ENCODE measurements at regions not wholly inside any gene's neighbourhood (a gene's known extent, or its start where the extent isn't known, plus 50 kb on each side); places are given as distances from the start of the nearest gene placed in this dataset.

DNA sequence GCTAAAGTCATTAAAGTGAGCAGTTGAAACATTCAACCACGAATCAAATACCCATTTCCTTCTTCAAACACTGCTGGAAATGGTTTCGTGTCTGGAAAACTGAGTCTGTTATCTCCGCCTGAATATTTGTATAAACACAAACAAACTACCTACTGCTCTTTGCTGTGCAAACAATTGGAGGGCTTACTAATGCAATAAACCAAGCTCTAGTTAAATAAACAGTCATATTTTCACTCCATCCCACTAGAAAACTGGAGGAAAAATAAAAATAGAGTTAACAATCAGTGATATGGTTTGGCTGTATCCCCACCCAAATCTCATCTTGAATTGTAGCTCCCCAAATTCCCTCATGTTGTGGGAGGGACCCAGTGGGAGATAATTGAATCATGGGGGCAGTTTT lies 397.6 kb downstream of the RASEF start:
- H3K27me3 Mint-ChIP-seq (ENCODE audit: unreplicated experiment) = no peaks in the 10 kb centered on the region
- no peak for DNase-seq (ENCODE audit: low spot score)
- H3K36me3 Mint-ChIP-seq (ENCODE audit: low read depth, unreplicated experiment) = no peaks in the 10 kb centered on the region
- H3K27ac Mint-ChIP-seq (ENCODE audit: unreplicated experiment) = no peak overlapping the region
- no peaks in the 10 kb centered on the region for H3K9me3 Mint-ChIP-seq (ENCODE audit: unreplicated experiment)
- no peaks in the 10 kb centered on the region for H3K4me1 Mint-ChIP-seq (ENCODE audit: unreplicated experiment)
- TF ChIP-seq, protein P1, sequence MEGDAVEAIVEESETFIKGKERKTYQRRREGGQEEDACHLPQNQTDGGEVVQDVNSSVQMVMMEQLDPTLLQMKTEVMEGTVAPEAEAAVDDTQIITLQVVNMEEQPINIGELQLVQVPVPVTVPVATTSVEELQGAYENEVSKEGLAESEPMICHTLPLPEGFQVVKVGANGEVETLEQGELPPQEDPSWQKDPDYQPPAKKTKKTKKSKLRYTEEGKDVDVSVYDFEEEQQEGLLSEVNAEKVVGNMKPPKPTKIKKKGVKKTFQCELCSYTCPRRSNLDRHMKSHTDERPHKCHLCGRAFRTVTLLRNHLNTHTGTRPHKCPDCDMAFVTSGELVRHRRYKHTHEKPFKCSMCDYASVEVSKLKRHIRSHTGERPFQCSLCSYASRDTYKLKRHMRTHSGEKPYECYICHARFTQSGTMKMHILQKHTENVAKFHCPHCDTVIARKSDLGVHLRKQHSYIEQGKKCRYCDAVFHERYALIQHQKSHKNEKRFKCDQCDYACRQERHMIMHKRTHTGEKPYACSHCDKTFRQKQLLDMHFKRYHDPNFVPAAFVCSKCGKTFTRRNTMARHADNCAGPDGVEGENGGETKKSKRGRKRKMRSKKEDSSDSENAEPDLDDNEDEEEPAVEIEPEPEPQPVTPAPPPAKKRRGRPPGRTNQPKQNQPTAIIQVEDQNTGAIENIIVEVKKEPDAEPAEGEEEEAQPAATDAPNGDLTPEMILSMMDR (IDR thresholded peaks at IDR 0.05; ENCODE audit: unreplicated experiment) = no peak
- no peak overlapping the region for H3K4me3 Mint-ChIP-seq (ENCODE audit: unreplicated experiment)

DNA sequence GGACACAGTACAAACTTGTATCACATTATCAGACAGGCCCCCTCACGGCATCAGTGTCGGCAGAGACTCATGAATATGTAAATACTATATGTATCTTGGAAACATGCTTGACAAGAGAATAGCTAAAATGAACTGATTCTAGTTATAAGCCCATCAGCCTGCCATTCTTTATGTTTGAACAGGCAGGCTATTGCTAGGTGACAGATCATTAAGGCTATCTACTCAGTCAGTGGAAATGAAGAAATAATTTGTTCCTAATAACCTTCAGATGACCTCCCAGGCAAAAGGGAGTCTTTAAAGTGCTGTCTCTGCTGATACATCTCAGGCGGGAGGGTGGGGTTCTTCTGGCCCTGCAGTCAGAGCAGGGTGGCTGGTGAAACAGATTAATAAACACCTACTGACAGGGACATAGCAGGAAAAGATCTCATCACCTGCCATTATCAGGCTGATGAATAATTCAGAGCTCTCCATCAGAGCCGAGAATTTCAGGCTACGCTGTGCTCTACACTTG lies 394.2 kb downstream of the RASEF start:
- no peak overlapping the region for H3K4me3 Mint-ChIP-seq (ENCODE audit: unreplicated experiment)
- no peaks in the 10 kb centered on the region for H3K9me3 Mint-ChIP-seq (ENCODE audit: unreplicated experiment)
- no peak for DNase-seq (ENCODE audit: low spot score)
- no peak overlapping the region for H3K27ac Mint-ChIP-seq (ENCODE audit: unreplicated experiment)
- no peaks in the 10 kb centered on the region for H3K36me3 Mint-ChIP-seq (ENCODE audit: low read depth, unreplicated experiment)
- H3K4me1 Mint-ChIP-seq (ENCODE audit: unreplicated experiment) = no peaks in the 10 kb centered on the region
- TF ChIP-seq, protein P1 (IDR thresholded peaks at IDR 0.05; ENCODE audit: unreplicated experiment) = no peak
- no peaks in the 10 kb centered on the region for H3K27me3 Mint-ChIP-seq (ENCODE audit: unreplicated experiment)

DNA sequence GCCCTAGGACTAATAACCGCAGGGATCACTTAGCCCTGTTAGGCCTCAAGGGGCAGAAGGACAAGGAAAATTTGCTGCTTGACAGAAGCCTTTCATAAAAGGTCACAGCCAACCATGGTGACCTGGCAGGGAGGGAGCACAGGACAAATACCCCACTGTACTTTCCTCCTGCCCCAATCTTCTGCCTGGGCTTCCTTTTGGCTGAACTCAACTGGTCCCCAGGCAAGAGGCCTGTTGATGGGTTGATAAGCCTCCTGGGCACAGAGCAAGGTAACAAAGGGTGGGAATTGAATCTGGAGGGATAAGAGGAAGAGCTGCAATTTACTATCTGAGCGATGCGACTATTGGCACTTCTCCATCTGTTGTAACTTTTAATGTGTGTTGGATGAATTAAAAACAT lies 392.9 kb downstream of the RASEF start:
- TF ChIP-seq, protein P1 (IDR thresholded peaks at IDR 0.05; ENCODE audit: unreplicated experiment) = no peak
- no peaks in the 10 kb centered on the region for H3K9me3 Mint-ChIP-seq (ENCODE audit: unreplicated experiment)
- no peaks in the 10 kb centered on the region for H3K36me3 Mint-ChIP-seq (ENCODE audit: low read depth, unreplicated experiment)

DNA sequence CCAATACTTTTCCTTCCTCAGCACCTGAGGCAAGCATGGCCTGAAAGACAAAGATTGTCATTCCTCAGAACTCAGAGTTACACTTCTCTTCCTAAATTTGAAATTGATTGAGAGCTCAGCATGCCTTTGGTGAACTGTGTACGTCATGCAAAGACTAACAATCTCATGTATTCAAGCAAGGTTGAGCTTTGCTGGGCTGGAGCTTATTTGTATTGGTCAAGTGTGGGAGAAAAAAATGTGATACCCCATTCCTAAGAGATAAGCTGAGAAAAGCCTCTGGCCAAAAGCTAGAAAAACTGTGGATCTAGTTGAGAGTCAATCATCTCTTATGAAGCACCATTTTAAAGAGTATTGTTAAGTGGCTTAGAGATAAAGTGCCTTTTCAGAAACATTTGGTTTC lies 392.2 kb downstream of the RASEF start:
- no peaks in the 10 kb centered on the region for H3K36me3 Mint-ChIP-seq (ENCODE audit: low read depth, unreplicated experiment)
- no peak for DNase-seq (ENCODE audit: low spot score)
- H3K27ac Mint-ChIP-seq (ENCODE audit: unreplicated experiment) = no peak overlapping the region
- no peak overlapping the region for H3K4me3 Mint-ChIP-seq (ENCODE audit: unreplicated experiment)
- H3K9me3 Mint-ChIP-seq (ENCODE audit: unreplicated experiment) = no peaks in the 10 kb centered on the region
- no peaks in the 10 kb centered on the region for H3K4me1 Mint-ChIP-seq (ENCODE audit: unreplicated experiment)
- TF ChIP-seq, protein P1 (IDR thresholded peaks at IDR 0.05; ENCODE audit: unreplicated experiment) = no peak
- no peaks in the 10 kb centered on the region for H3K27me3 Mint-ChIP-seq (ENCODE audit: unreplicated experiment)

More for the DNA sequence above, 392.9 kb downstream of the RASEF start:
- no peaks in the 10 kb centered on the region for H3K4me1 Mint-ChIP-seq (ENCODE audit: unreplicated experiment)
- H3K4me3 Mint-ChIP-seq (ENCODE audit: unreplicated experiment) = no peak overlapping the region
- no peak for DNase-seq (ENCODE audit: low spot score)
- no peak overlapping the region for H3K27ac Mint-ChIP-seq (ENCODE audit: unreplicated experiment)
- H3K27me3 Mint-ChIP-seq (ENCODE audit: unreplicated experiment) = no peaks in the 10 kb centered on the region

DNA sequence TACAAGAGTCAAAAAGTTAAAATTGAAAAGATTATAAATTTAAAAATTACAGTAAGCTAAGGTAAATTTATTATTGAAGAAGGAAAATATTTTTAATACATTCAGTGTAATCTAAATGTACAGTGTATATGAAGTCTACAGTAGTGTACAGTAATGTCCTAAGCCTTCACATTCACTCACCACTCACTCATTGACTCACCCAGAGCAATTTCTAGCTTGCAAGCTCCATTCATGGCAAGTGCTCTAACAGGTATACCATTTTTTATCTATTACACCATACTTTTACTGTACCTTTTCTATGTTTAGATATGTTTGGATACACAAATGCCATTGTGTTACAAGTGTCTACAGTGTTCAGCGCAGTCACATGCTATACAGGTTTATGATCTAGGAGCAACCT lies 389.7 kb downstream of the RASEF start:
- TF ChIP-seq, protein P1 (IDR thresholded peaks at IDR 0.05; ENCODE audit: unreplicated experiment) = no peak
- H3K36me3 Mint-ChIP-seq (ENCODE audit: low read depth, unreplicated experiment) = no peaks in the 10 kb centered on the region
- H3K4me1 Mint-ChIP-seq (ENCODE audit: unreplicated experiment) = no peaks in the 10 kb centered on the region
- no peak overlapping the region for H3K27ac Mint-ChIP-seq (ENCODE audit: unreplicated experiment)
- H3K9me3 Mint-ChIP-seq (ENCODE audit: unreplicated experiment) = no peaks in the 10 kb centered on the region
- H3K4me3 Mint-ChIP-seq (ENCODE audit: unreplicated experiment) = no peak overlapping the region
- DNase-seq (ENCODE audit: low spot score) = no peak
- no peaks in the 10 kb centered on the region for H3K27me3 Mint-ChIP-seq (ENCODE audit: unreplicated experiment)

Data from endothelial cell (in vitro differentiated cells).